KMS-11 (cell line): ENCODE measurements at regions not wholly inside any gene's neighbourhood (a gene's known extent, or its start where the extent isn't known, plus 50 kb on each side); places are given as distances from the start of the nearest gene placed in this dataset.

Experiments used
- H2AFZ ChIP-seq: fragments of 200-600 bp; sonication (generic); 2 replicates; pipeline ENCODE4 v1.6.1; 2016; ENCODE audit warnings: antibody characterized with exemption, mixed run types, low read depth
- H3K27ac ChIP-seq: fragments of 200-600 bp; sonication (generic); 2 replicates; pipeline ENCODE4 v1.6.1; 2016; ENCODE audit warnings: mild to moderate bottlenecking, mixed run types
- H3K27me3 ChIP-seq: fragments of 200-600 bp; sonication (generic); 2 replicates; pipeline ENCODE4 v1.6.1; 2017; ENCODE audit warnings: mild to moderate bottlenecking, low read depth, mixed run types, moderate library complexity; ENCODE audit not compliant: insufficient read depth
- H3K36me3 ChIP-seq: fragments of 200-600 bp; sonication (generic); 2 replicates; pipeline ENCODE4 v1.6.1; 2017; ENCODE audit warnings: mild to moderate bottlenecking, mixed run types; ENCODE audit not compliant: insufficient read depth
- H3K4me1 ChIP-seq: fragments of 200-600 bp; sonication (generic); 2 replicates; pipeline ENCODE4 v1.6.1; 2016; ENCODE audit warnings: mild to moderate bottlenecking, low read depth, mixed run types; ENCODE audit not compliant: poor library complexity, severe bottlenecking
- H3K4me2 ChIP-seq: fragments of 200-600 bp; sonication (generic); 2 replicates; pipeline ENCODE4 v1.7.0; 2016; ENCODE audit warnings: mild to moderate bottlenecking, mixed run types
- H3K4me3 ChIP-seq: fragments of 200-600 bp; sonication (generic); IDR thresholded peaks from 2 replicates; pipeline ENCODE4 v1.6.1; 2017; ENCODE audit warnings: low read depth, low read length, mixed read lengths; ENCODE audit not compliant: insufficient read depth
- H3K79me2 ChIP-seq: fragments of 200-600 bp; sonication (generic); 2 replicates; pipeline ENCODE4 v1.6.1; 2016; ENCODE audit warnings: low read depth, mixed run types; ENCODE audit not compliant: insufficient read depth
- H3K9ac ChIP-seq: fragments of 200-600 bp; sonication (generic); 2 replicates; pipeline ENCODE4 v1.6.1; 2016; ENCODE audit warnings: mild to moderate bottlenecking, mixed run types
- H4K20me1 ChIP-seq: fragments of 200-600 bp; sonication (generic); 2 replicates; pipeline ENCODE4 v1.6.1; 2016; ENCODE audit warnings: mild to moderate bottlenecking, mixed run types; ENCODE audit not compliant: insufficient read depth
- TF ChIP-seq, protein P1 (sequence below): fragments of 200-600 bp; sonication (generic); conservative IDR thresholded peaks from 2 replicates; pipeline ENCODE4 v1.6.1; 2017; ENCODE audit warnings: low read depth, mild to moderate bottlenecking, antibody characterized with exemption, low read length, moderate library complexity, mixed read lengths

GRCh38 chr1:193589597-193590040 lies 403.2 kb upstream of the B3GALT2 start:
- Histone ChIP-seq H2AFZ (no peak overlapping the region), H3K4me3 (no peak overlapping the region), H4K20me1 (no peaks in the 10 kb centered on the region), H3K4me1 (peaks cover 39% of the 10 kb centered on the region), H3K27ac (no peak overlapping the region), H3K79me2 (no peaks in the 10 kb centered on the region), H3K4me2 (no peak overlapping the region), H3K9ac (no peak overlapping the region), H3K27me3 (no peaks in the 10 kb centered on the region), H3K36me3 (no peaks in the 10 kb centered on the region)
- TF ChIP-seq, protein P1, sequence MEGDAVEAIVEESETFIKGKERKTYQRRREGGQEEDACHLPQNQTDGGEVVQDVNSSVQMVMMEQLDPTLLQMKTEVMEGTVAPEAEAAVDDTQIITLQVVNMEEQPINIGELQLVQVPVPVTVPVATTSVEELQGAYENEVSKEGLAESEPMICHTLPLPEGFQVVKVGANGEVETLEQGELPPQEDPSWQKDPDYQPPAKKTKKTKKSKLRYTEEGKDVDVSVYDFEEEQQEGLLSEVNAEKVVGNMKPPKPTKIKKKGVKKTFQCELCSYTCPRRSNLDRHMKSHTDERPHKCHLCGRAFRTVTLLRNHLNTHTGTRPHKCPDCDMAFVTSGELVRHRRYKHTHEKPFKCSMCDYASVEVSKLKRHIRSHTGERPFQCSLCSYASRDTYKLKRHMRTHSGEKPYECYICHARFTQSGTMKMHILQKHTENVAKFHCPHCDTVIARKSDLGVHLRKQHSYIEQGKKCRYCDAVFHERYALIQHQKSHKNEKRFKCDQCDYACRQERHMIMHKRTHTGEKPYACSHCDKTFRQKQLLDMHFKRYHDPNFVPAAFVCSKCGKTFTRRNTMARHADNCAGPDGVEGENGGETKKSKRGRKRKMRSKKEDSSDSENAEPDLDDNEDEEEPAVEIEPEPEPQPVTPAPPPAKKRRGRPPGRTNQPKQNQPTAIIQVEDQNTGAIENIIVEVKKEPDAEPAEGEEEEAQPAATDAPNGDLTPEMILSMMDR = no peak

DNA sequence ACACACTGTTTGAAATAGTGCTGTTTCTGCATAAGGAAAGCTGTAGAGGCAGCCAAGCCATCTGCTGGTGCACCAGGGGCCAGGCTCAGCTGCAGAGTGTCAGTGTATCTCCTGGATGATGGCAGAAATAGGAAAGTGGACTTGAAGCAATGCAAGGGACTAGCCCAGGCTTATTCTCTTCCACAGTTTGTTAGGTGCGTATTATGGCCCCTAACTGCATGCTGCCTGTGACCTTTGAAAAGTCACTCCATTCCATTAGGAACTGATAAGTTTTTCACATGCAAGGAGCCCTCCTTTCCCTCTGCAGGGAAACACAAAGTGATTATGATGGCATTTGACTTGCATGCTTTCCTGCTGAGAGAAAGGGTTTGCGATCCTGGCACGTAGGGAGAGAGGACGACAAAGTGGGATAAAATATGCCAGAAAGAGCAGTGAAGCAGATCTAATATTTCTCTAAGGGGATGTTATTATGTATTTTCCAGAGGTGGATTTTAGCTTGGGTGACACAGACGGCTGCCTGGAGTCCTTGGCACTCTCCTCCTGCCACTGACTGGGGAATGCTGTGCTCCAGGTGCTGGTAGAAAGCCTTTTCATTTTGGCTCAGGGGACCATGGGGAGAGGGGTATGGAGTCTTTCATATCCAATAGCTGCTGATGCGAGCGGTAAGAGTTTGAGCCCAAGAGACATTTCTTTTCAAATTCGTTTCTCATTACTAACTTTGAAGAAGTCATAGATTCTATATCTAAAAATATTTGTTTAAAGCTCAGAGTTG lies 402.1 kb upstream of the B3GALT2 start:
- no peak overlapping the region for H3K4me3 ChIP-seq
- H3K4me1 ChIP-seq = peaks cover 28% of the 10 kb centered on the region
- no peak overlapping the region for H3K27ac ChIP-seq
- TF ChIP-seq, protein P1 = no peak
- no peak overlapping the region for H3K4me2 ChIP-seq
- H3K36me3 ChIP-seq = no peaks in the 10 kb centered on the region
- no peaks in the 10 kb centered on the region for H4K20me1 ChIP-seq
- H3K79me2 ChIP-seq = no peaks in the 10 kb centered on the region
- no peaks in the 10 kb centered on the region for H3K27me3 ChIP-seq
- H3K9ac ChIP-seq = no peak overlapping the region
- H2AFZ ChIP-seq = no peak overlapping the region

- Histone ChIP-seq H3K36me3 (no peaks in the 10 kb centered on the region), H3K79me2 (no peaks in the 10 kb centered on the region), H4K20me1 (no peaks in the 10 kb centered on the region), H3K27me3 (no peaks in the 10 kb centered on the region), H3K27ac (no peak overlapping the region), H3K4me3 (no peak overlapping the region), H2AFZ (no peak overlapping the region), H3K9ac (no peak overlapping the region), H3K4me1 (no peaks in the 10 kb centered on the region), H3K4me2 (no peak overlapping the region)
- TF ChIP-seq, protein P1 = no peak
Measured at GRCh38 chr1:193584731-193585239, 398.4 kb upstream of the B3GALT2 start.

DNA sequence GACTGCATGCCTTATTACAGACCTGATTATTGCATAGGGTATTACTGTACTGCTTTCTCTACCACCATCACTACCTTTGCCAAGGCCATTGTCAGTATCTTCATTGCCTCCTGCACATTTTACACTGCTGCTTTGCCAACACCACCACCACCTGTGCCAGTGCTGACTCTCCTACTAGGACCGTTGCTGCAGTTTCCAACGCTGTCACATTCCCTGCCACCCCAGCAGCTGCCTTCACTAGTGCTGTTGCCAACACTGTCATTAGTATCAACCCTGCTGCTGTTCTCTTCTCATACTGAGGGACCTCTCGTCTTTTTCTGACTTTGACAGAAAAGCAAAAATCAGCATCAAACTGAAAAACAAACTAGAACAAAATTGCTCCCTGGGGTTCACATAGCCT lies 394.9 kb upstream of the B3GALT2 start:
- Histone ChIP-seq H3K9ac (no peak overlapping the region), H3K4me1 (peaks cover 6% of the 10 kb centered on the region), H3K4me2 (no peak overlapping the region), H3K27ac (no peak overlapping the region), H3K36me3 (no peaks in the 10 kb centered on the region; the same call in 1 of the 2 replicates), H3K4me3 (no peak overlapping the region), H4K20me1 (no peaks in the 10 kb centered on the region), H2AFZ (no peak overlapping the region), H3K27me3 (no peaks in the 10 kb centered on the region), H3K79me2 (no peaks in the 10 kb centered on the region)
- TF ChIP-seq, protein P1 = no peak
